Loucy (cell line): ENCODE measurements at regions not wholly inside any gene's neighbourhood (a gene's known extent, or its start where the extent isn't known, plus 50 kb on each side); places are given as distances from the start of the nearest gene placed in this dataset.

ENCODE experiments used
- H2AFZ ChIP-seq: fragments of 200-600 bp; sonication (generic); 2 replicates; pipeline ENCODE4 v1.6.0; 2016; ENCODE audit warnings: antibody characterized with exemption, mild to moderate bottlenecking, low read length, moderate library complexity
- H3F3A ChIP-seq: fragments of 200-600 bp; 2 replicates; pipeline ENCODE4 v1.6.0; 2016; ENCODE audit warnings: antibody characterized with exemption, low read depth, mild to moderate bottlenecking
- H3K27me3 ChIP-seq: fragments of 200-600 bp; sonication (generic); 2 replicates; pipeline ENCODE4 v1.6.1; 2014; ENCODE audit warnings: low read length, mild to moderate bottlenecking; ENCODE audit not compliant: insufficient read depth, poor library complexity, severe bottlenecking
- H3K36me3 ChIP-seq: fragments of 200-600 bp; sonication (generic); 2 replicates; pipeline ENCODE4 v1.6.1; 2016; ENCODE audit warnings: low read length; ENCODE audit not compliant: insufficient read depth
- H3K4me1 ChIP-seq: fragments of 200-600 bp; sonication (generic); 2 replicates; pipeline ENCODE4 v1.5.1; 2014; ENCODE audit warnings: low read length, mild to moderate bottlenecking; ENCODE audit not compliant: insufficient read depth, poor library complexity, severe bottlenecking
- H3K4me2 ChIP-seq: fragments of 200-600 bp; sonication (generic); 2 replicates; pipeline ENCODE4 v1.6.0; 2014; ENCODE audit warnings: antibody characterized with exemption, low read length, low read depth, mild to moderate bottlenecking; ENCODE audit not compliant: poor library complexity, severe bottlenecking
- H3K4me3 ChIP-seq: fragments of 200-600 bp; sonication (generic); 2 replicates; pipeline ENCODE4 v1.5.1; 2014; ENCODE audit warnings: low read length, mild to moderate bottlenecking, mixed read lengths; ENCODE audit not compliant: poor library complexity, severe bottlenecking
- H3K79me2 ChIP-seq: fragments of 200-600 bp; sonication (generic); 2 replicates; pipeline ENCODE4 v1.6.1; 2014; ENCODE audit warnings: low read length; ENCODE audit not compliant: insufficient read depth
- H3K9ac ChIP-seq: fragments of 200-600 bp; sonication (generic); 2 replicates; pipeline ENCODE4 v1.6.0; 2014; ENCODE audit warnings: mild to moderate bottlenecking, low read depth, low read length, moderate library complexity; ENCODE audit not compliant: poor library complexity, severe bottlenecking
- H3K9me2 ChIP-seq: fragments of 200-600 bp; sonication (generic); replicated peaks from 2 replicates; pipeline ENCODE4 v1.6.1; 2016; ENCODE audit warnings: low read depth, low read length, mixed read lengths
- H3K9me3 ChIP-seq: fragments of 200-600 bp; sonication (generic); 2 replicates; pipeline ENCODE4 v1.6.1; 2014; ENCODE audit warnings: mild to moderate bottlenecking, antibody characterized with exemption, low read length, low read depth; ENCODE audit not compliant: insufficient read depth
- H4K20me1 ChIP-seq: fragments of 200-600 bp; sonication (generic); 2 replicates; pipeline ENCODE4 v1.6.0; 2014; ENCODE audit warnings: antibody characterized with exemption, low read length, mild to moderate bottlenecking; ENCODE audit not compliant: insufficient read depth, poor library complexity, severe bottlenecking
- EZH2phosphoT487 ChIP-seq: fragments of 200-600 bp; IDR thresholded peaks from 2 replicates; pipeline ENCODE4 v1.6.1; 2018; ENCODE audit warnings: antibody characterized with exemption, mild to moderate bottlenecking, moderate library complexity, borderline replicate concordance
- TF ChIP-seq, protein P1 (sequence below): fragments of 200-600 bp; sonication (generic); conservative IDR thresholded peaks from 2 replicates; pipeline ENCODE4 v1.5.1; 2014; ENCODE audit warnings: mild to moderate bottlenecking, antibody characterized with exemption, low read length

DNA sequence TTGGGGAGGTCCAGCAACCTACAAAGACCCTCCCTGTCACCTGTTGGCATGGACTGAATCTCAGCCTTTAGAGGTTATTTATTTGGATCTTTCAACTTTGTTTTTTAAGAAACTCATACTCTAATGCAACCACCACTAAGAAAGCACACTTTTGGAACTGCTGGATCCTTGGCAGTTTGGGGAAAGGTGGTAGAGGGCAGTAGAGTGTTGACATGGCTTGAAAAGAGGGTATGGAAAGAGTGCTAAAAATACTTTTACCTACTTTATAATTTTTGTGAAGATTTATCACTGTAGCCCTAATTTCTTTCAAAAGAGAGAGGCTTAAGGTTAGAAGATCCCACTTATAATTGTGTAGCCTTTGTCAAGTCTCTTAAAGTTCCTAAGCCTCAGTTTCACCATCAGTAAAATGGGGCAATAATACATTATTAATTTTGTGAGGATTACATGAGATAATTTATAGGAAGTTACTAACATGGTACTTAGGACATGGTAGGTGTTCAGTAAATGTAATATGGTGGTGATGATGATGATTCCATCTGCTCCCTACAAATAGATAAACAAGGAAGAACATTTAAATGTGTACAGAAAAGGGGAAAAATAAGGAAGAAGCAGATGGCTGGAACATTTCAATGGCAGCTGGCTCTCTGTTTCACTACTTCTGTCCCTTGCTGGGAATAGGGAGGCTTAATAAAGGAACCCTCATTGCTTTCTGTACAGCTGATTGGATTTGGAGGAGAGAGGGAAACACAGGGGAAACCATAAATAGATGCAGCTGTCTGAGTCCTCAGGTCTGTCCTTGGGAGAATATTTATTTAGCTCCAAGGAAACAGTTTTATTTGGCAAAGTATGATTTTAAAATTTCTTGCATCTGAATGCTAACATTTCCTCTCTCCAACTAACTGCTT is 208.4 kb upstream of the ADAMTS9 start:
- H3K79me2 ChIP-seq: no peaks in the 10 kb centered on the region
- no peak overlapping the region for H2AFZ ChIP-seq
- H3K9me3 ChIP-seq: no peaks in the 10 kb centered on the region
- H3K4me3 ChIP-seq: no peak overlapping the region
- H3K9me2 ChIP-seq: no peaks in the 10 kb centered on the region
- no peaks in the 10 kb centered on the region for H3K36me3 ChIP-seq
- no peaks in the 10 kb centered on the region for H4K20me1 ChIP-seq
- H3F3A ChIP-seq: no peaks in the 10 kb centered on the region
- no peak for TF ChIP-seq EZH2phosphoT487
- TF ChIP-seq, protein P1, sequence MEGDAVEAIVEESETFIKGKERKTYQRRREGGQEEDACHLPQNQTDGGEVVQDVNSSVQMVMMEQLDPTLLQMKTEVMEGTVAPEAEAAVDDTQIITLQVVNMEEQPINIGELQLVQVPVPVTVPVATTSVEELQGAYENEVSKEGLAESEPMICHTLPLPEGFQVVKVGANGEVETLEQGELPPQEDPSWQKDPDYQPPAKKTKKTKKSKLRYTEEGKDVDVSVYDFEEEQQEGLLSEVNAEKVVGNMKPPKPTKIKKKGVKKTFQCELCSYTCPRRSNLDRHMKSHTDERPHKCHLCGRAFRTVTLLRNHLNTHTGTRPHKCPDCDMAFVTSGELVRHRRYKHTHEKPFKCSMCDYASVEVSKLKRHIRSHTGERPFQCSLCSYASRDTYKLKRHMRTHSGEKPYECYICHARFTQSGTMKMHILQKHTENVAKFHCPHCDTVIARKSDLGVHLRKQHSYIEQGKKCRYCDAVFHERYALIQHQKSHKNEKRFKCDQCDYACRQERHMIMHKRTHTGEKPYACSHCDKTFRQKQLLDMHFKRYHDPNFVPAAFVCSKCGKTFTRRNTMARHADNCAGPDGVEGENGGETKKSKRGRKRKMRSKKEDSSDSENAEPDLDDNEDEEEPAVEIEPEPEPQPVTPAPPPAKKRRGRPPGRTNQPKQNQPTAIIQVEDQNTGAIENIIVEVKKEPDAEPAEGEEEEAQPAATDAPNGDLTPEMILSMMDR: no peak
- no peak overlapping the region for H3K4me2 ChIP-seq
- H3K9ac ChIP-seq: no peak overlapping the region
- H3K4me1 ChIP-seq: no peaks in the 10 kb centered on the region
- no peaks in the 10 kb centered on the region for H3K27me3 ChIP-seq

DNA sequence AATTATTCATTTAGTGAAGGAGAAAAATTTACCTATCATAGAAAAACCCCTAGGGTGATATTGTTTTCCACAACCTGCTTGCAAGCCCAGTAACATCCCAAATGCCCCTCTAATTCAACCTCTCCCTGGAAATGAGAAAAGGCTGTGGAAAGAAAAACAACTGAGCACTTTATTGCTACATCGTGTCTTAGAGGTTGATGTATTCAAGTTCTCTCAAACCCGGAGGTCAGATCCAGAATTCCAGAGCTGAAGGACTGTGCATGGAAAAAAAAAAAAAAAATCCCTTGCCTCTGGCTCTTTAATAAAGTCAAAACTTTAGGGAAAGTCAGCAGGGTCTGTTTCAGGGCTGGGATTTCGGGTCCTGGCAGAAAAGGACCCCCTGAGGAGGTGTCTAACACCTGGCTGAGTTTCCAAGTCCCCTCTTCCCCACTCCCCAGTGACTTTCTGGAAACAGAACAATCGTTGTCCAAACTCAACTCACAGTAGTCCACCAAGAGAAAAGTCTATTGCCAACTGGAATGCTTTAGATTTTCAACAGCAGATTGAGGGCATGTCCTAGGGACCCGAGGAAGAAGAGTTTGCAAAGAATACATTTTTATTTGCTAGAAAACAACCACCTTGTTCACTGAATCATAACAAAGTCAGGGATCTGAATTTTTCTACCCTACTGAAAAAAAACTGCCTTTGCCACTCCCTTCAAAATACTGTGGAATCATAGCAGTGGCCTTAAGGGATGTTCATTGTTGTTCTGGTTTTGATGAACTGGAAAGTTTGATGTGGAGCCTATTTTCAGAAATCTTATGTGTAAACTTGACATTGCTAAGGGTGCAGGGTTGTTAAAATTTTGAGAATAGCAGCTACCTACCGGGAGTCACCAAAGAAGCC is 207.5 kb upstream of the ADAMTS9 start:
- H3K4me2 ChIP-seq: no peak overlapping the region
- H3K4me1 ChIP-seq: no peaks in the 10 kb centered on the region
- H3K36me3 ChIP-seq: no peaks in the 10 kb centered on the region
- TF ChIP-seq, protein P1: no peak
- TF ChIP-seq EZH2phosphoT487: no peak
- H3F3A ChIP-seq: no peaks in the 10 kb centered on the region
- no peaks in the 10 kb centered on the region for H4K20me1 ChIP-seq
- no peak overlapping the region for H3K9ac ChIP-seq
- no peak overlapping the region for H3K4me3 ChIP-seq
- H2AFZ ChIP-seq: no peak overlapping the region
- H3K27me3 ChIP-seq: no peaks in the 10 kb centered on the region
- no peaks in the 10 kb centered on the region for H3K9me2 ChIP-seq
- no peaks in the 10 kb centered on the region for H3K9me3 ChIP-seq
- H3K79me2 ChIP-seq: no peaks in the 10 kb centered on the region

DNA sequence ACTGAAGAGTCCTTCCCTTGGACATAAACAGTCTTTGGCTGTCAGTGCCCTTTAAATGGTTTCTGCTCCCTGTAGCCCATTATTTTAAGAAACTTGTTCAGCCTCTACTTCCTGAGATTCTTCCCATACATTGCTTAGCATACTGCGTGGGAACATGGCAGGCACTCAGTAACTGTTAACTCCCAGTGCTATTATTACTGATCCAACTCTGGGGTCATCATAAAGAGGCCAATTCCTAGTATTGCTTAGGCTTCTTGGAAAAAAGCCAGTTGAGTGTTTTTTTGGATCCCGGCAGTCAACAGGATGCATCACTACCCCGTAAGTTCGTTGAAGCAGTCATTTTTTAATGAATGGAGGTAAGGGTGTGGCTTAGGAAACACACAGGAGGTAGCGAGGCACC is 206.2 kb upstream of the ADAMTS9 start:
- no peak overlapping the region for H3K4me2 ChIP-seq
- no peaks in the 10 kb centered on the region for H3K9me3 ChIP-seq
- H3K9me2 ChIP-seq: no peaks in the 10 kb centered on the region
- no peaks in the 10 kb centered on the region for H3F3A ChIP-seq
- H3K4me3 ChIP-seq: no peak overlapping the region
- no peak overlapping the region for H3K9ac ChIP-seq
- H4K20me1 ChIP-seq: no peaks in the 10 kb centered on the region
- H3K79me2 ChIP-seq: no peaks in the 10 kb centered on the region
- TF ChIP-seq, protein P1: no peak
- no peaks in the 10 kb centered on the region for H3K27me3 ChIP-seq
- H3K4me1 ChIP-seq: no peaks in the 10 kb centered on the region
- H2AFZ ChIP-seq: no peak overlapping the region
- H3K36me3 ChIP-seq: no peaks in the 10 kb centered on the region
